Kidney epithelial cell (primary cell): ENCODE measurements at regions not wholly inside any gene's neighbourhood (a gene's known extent, or its start where the extent isn't known, plus 50 kb on each side); places are given as distances from the start of the nearest gene placed in this dataset.

Source experiments
- DNase-seq: peaks from one replicate; pipeline ENCODE4 v3.0.0-alpha.2; 2010; ENCODE audit warnings: low read depth
- H3K27me3 ChIP-seq: 2 replicates; pipeline ENCODE4 v1.6.0; 2011; ENCODE audit warnings: low read length; ENCODE audit not compliant: control insufficient read depth, insufficient read depth
- H3K36me3 ChIP-seq: 2 replicates; pipeline ENCODE4 v1.5.1; 2011; ENCODE audit warnings: low read length; ENCODE audit not compliant: control insufficient read depth, insufficient read depth
- H3K4me3 ChIP-seq: 2 replicates; pipeline ENCODE4 v1.5.1; 2011; ENCODE audit warnings: low read depth, mild to moderate bottlenecking, control low read depth, low read length
- TF ChIP-seq, protein P1 (sequence below): IDR thresholded peaks from 2 replicates; pipeline ENCODE4 v1.5.1; 2011; ENCODE audit warnings: mild to moderate bottlenecking, moderate library complexity, low read length, control low read depth, inconsistent platforms; ENCODE audit not compliant: insufficient read depth, poor library complexity, severe bottlenecking

DNA sequence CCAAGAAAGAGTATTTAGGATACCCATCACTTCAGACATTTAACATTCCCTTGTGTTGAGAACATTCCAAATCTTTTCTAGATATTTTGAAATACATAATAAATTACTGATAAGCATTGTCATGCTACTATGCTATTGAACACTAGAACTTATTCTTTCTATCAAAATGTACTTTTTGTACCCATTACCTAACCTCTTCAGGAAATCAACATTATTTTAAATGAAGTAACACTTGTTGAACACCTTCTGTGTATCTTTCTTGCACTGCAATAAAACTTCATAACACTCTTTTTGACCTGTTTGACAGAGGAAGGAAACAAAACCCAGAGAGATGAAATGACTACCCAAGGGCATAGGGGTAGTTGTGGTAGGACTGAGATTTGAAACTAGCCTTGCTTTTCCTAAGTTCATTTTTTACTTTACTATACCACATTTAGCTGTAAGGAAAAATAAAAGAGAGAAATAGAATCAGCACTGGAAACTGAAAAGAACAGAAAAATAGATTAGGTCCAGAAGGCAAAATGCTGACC, 99.4 kb downstream of the UCHL5 start:
- H3K4me3 ChIP-seq: no peak overlapping the region
- H3K27me3 ChIP-seq: no peaks in the 10 kb centered on the region
- no peak for DNase-seq
- H3K36me3 ChIP-seq: no peaks in the 10 kb centered on the region
- TF ChIP-seq, protein P1, sequence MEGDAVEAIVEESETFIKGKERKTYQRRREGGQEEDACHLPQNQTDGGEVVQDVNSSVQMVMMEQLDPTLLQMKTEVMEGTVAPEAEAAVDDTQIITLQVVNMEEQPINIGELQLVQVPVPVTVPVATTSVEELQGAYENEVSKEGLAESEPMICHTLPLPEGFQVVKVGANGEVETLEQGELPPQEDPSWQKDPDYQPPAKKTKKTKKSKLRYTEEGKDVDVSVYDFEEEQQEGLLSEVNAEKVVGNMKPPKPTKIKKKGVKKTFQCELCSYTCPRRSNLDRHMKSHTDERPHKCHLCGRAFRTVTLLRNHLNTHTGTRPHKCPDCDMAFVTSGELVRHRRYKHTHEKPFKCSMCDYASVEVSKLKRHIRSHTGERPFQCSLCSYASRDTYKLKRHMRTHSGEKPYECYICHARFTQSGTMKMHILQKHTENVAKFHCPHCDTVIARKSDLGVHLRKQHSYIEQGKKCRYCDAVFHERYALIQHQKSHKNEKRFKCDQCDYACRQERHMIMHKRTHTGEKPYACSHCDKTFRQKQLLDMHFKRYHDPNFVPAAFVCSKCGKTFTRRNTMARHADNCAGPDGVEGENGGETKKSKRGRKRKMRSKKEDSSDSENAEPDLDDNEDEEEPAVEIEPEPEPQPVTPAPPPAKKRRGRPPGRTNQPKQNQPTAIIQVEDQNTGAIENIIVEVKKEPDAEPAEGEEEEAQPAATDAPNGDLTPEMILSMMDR: no peak
